GM10266 (cell line): ENCODE measurements at regions not wholly inside any gene's neighbourhood (a gene's known extent, or its start where the extent isn't known, plus 50 kb on each side); places are given as distances from the start of the nearest gene placed in this dataset.

Source experiments
- DNase-seq: peaks from one replicate; pipeline ENCODE4 v3.0.0; 2012; ENCODE audit errors: extremely low spot score
- TF ChIP-seq, protein P1 (sequence below): IDR thresholded peaks from 2 replicates; pipeline ENCODE4 v1.5.1; 2012; ENCODE audit warnings: mild to moderate bottlenecking, low read depth; ENCODE audit not compliant: control insufficient read depth, insufficient read depth; ENCODE audit errors: missing control alignments

- DNase-seq, result no peak
- TF ChIP-seq, protein P1, sequence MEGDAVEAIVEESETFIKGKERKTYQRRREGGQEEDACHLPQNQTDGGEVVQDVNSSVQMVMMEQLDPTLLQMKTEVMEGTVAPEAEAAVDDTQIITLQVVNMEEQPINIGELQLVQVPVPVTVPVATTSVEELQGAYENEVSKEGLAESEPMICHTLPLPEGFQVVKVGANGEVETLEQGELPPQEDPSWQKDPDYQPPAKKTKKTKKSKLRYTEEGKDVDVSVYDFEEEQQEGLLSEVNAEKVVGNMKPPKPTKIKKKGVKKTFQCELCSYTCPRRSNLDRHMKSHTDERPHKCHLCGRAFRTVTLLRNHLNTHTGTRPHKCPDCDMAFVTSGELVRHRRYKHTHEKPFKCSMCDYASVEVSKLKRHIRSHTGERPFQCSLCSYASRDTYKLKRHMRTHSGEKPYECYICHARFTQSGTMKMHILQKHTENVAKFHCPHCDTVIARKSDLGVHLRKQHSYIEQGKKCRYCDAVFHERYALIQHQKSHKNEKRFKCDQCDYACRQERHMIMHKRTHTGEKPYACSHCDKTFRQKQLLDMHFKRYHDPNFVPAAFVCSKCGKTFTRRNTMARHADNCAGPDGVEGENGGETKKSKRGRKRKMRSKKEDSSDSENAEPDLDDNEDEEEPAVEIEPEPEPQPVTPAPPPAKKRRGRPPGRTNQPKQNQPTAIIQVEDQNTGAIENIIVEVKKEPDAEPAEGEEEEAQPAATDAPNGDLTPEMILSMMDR, result no peak
These were observed 55.0 kb downstream of the TMEM30B start for GRCh38 chr14:61226015-61226654.

DNA sequence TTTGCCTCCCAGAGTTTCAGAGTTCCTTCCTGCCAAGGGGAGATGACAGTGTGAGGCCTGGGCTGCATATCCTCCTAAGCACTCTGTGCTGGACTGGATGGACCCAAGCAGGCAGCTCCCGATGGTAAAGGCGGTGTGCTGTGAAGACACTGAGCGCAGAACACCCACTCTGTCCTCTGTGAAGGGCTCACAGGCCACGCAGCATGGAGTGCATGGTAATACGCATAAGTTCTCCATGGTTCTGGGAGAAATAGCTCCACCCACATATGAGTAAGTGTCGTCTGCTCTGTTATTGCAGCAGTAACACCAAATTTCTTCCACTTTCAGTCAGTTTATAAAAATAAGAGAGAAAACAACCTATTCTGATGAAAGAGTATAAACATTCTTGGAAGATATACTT is 55.8 kb downstream of the TMEM30B start:
- TF ChIP-seq, protein P1, result no peak
- no peak for DNase-seq

DNA sequence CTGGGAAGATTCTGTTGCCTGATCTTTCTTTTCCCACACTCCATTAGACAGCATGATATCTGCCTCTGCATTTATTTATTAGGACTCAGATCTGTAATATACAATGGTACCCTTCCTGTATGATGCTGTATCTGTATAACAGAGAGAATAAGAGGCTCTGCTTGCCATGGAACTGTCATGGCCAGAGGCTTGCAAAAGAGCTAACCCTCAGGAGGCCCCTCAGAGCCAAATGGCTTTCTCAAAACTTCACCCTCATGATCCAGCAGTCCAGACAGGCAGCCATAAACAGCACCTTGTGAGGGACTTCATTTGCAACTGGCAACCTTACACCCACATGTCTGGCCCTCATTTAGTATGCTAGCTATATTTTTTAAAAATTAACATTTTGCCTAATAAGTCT is 57.6 kb downstream of the TMEM30B start:
- TF ChIP-seq, protein P1, result no peak
- DNase-seq, result no peak

DNA sequence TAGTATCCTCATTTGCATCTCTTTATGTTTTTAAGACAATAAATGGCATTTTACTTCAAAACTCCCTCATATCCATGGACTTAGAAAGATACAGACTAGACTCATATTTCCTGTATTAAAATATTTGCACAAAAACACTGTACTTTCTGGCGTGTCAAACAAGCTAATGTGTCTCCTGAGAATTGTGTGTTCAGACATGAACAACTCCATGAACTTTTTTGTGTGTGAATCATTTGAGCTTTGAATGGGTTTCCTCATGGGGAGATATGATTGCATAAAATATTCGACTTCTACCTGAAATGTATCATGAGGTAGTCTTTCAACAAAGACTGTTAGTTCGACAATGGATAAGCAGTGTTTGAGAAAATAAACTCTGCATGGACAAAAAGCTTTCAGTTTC is 58.8 kb downstream of the TMEM30B start:
- DNase-seq, result no peak
- TF ChIP-seq, protein P1, result no peak

GRCh38 chr14:61221906-61222305 is 59.2 kb downstream of the TMEM30B start:
- TF ChIP-seq, protein P1, result no peak
- DNase-seq, result no peak

- no peak for DNase-seq
These were observed 61.5 kb downstream of the TMEM30B start for GRCh38 chr14:61219673-61220072.

DNA sequence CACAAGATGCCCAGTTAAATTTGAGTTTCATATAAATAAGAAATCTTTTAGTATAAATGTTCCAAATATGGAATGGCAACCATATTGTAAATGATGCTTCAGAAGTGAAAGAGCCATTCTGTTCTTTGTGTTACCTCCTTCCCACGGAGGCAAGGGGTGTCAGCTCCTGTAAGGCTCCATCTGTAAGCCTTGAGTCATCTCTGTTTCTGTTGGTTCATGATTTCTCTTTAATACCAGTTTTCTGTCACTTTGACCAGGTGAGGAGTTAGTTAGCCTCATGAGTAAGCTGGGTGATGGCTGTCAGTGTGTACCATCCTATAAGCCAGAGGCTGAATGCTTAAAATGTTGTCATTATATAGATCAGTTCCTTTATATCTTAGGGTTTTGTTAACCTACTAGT is 61.9 kb downstream of the TMEM30B start:
- TF ChIP-seq, protein P1, result no peak
- no peak for DNase-seq

More at GRCh38 chr14:61219673-61220072, 61.5 kb downstream of the TMEM30B start:
- TF ChIP-seq, protein P1, result no peak
